Erythroblast (primary cell): ENCODE measurements at regions not wholly inside any gene's neighbourhood (a gene's known extent, or its start where the extent isn't known, plus 50 kb on each side); places are given as distances from the start of the nearest gene placed in this dataset.

Experiments
- GATA1 ChIP-seq: IDR thresholded peaks from 2 replicates; pipeline ENCODE4 v1.6.1; 2011; ENCODE audit warnings: low read depth, mild to moderate bottlenecking, control low read depth, low read length, moderate library complexity
- POLR2A ChIP-seq: IDR thresholded peaks from 2 replicates; pipeline ENCODE4 v1.6.1; 2011; ENCODE audit warnings: mild to moderate bottlenecking, low read length

- TF ChIP-seq POLR2A (no peak), GATA1 (no peak)
Measured at GRCh38 chr15:95111969-95112368, 880.6 kb downstream of the MCTP2 start.
